ENCODE measurements at regions not wholly inside any gene's neighbourhood (a gene's known extent, or its start where the extent isn't known, plus 50 kb on each side); places are given as distances from the start of the nearest gene placed in this dataset.

DNA sequence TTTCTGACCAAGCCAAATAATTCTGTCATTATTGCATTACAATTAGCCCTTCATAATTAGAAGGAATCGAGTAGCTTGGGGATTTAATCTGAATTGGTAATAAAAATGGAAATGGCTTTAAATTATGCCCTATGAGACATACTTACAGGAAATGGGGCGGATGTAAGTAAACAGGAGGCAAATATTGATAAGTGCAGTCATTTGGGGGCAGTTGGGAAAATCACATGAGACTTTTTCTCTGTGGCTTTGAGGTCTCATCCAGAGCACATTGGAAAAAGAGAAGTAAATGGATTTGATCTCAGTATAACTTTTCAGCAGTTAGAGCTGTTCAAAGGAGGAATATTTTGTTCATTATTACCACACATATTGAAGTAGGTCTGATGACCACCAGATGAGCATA is 307.8 kb upstream of the POM121L12 start:
- Histone ChIP-seq H3K27me3 (no peaks in the 10 kb centered on the region), H3K36me3 (no peaks in the 10 kb centered on the region), H3K4me3 (no peak overlapping the region), H3K9me3 (no peaks in the 10 kb centered on the region), H3K27ac (no peak overlapping the region), H3K4me1 (no peaks in the 10 kb centered on the region)
- WGBS, 2 donors = 47 to 63% methylated on average over 2 of the region's 2 CpGs
- TF ChIP-seq POLR2AphosphoS5 (IDR thresholded peaks at IDR 0.05) (no peak), POLR2A (IDR thresholded peaks at IDR 0.05) (no peak), EP300 (IDR thresholded peaks at IDR 0.05) (no peak), CTCF (IDR thresholded peaks at IDR 0.05) (no peak)
- no peak for DNase-seq
- intact Hi-C loops (cut with DNase I) = no loop called here

DNA sequence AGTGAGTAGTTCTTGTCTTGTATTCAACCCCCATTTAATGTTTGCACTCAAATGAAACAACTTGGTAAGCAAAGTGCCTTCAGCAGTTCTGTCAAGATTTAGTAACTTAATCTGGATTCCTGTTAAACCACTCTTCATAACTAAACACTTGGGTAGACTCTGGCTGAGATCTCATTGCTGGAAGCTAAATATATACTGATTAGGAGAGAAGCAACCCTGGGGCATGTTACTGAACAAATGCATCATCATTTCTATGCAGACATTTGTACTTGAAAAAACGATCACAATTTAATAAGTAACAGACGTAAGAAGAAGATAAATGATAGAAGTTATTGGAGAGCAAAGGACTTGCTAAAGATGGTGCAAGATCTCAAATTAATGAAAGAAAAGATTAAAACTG is 308.4 kb upstream of the POM121L12 start:
- Histone ChIP-seq H3K27me3 (no peaks in the 10 kb centered on the region), H3K4me1 (no peaks in the 10 kb centered on the region)
- 43 to 63% methylated on average over 2 of the region's 2 CpGs for WGBS, 2 donors

DNA sequence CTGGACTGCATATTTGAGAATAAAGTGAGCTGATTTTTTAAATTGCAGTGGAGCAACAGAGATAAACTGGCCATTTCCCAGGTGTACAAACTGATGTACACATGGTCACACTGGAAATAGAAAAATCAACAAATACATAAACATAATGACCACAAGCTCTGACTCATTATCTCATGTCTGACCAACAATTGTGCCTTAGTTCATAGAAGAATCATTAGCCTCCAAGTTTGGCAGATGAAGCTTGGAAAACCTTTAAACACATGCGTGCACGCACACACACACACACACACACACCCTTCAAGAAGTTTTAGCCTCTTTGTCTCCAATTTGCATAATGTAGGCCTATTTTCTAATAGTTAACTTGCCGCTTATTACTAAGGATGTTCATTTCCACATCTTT is 308.9 kb upstream of the POM121L12 start:
- no peak for TF ChIP-seq POLR2A (IDR thresholded peaks at IDR 0.05)
- no peaks in the 10 kb centered on the region for H3K4me1 ChIP-seq
- H3K9me3 ChIP-seq = no peaks in the 10 kb centered on the region
- intact Hi-C loops (cut with DNase I) = no loop called here
- H3K27ac ChIP-seq = no peak overlapping the region
- 68 to 80% methylated on average over 3 of the region's 3 CpGs for WGBS, 2 donors
- H3K27me3 ChIP-seq = no peaks in the 10 kb centered on the region
- DNase-seq = no peak
- H3K4me3 ChIP-seq = no peak overlapping the region
- H3K36me3 ChIP-seq = no peaks in the 10 kb centered on the region

More for the DNA sequence above, 308.4 kb upstream of the POM121L12 start:
- Histone ChIP-seq H3K4me3 (no peak overlapping the region), H3K9me3 (no peaks in the 10 kb centered on the region), H3K27ac (no peak overlapping the region), H3K36me3 (no peaks in the 10 kb centered on the region)
- intact Hi-C loops (cut with DNase I) = no loop called here
- no peak for DNase-seq
- TF ChIP-seq POLR2AphosphoS5 (IDR thresholded peaks at IDR 0.05) (no peak), CTCF (IDR thresholded peaks at IDR 0.05) (no peak), EP300 (IDR thresholded peaks at IDR 0.05) (no peak), POLR2A (IDR thresholded peaks at IDR 0.05) (no peak)

GRCh38 chr7:52723606-52724005 is 311.8 kb upstream of the POM121L12 start:
- Histone ChIP-seq H3K27me3 (no peaks in the 10 kb centered on the region), H3K9me3 (no peaks in the 10 kb centered on the region), H3K4me3 (no peak overlapping the region), H3K36me3 (no peaks in the 10 kb centered on the region), H3K27ac (no peak overlapping the region), H3K4me1 (no peaks in the 10 kb centered on the region)
- WGBS, 2 donors = 76 to 77% methylated on average over 5 of the region's 5 CpGs
- no peak for DNase-seq
- intact Hi-C loops (cut with DNase I) = no loop called here
- TF ChIP-seq CTCF (IDR thresholded peaks at IDR 0.05) (no peak), POLR2A (IDR thresholded peaks at IDR 0.05) (no peak), EP300 (IDR thresholded peaks at IDR 0.05) (no peak), POLR2AphosphoS5 (IDR thresholded peaks at IDR 0.05) (no peak)

DNA sequence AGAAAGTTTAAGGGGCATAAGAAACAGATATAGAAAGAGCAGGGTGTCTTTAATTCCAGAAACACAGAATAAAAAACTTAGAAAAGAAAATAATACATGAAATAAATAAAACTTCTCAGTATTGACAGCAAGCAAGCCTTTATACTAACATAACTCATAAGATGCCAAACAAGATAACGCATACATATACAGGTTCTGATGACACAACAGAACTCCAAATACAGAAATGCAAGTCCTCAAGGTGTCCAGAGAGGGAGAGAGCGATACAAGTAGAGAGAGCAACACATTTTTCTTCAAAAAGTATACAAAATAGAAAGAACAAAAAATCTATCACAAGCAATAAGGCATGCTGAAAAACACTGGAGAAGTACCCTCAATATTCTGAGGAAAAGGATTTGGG is 314.6 kb upstream of the POM121L12 start:
- no peak for TF ChIP-seq CTCF (IDR thresholded peaks at IDR 0.05)
- no peak for TF ChIP-seq EP300 (IDR thresholded peaks at IDR 0.05)
- no peak for TF ChIP-seq POLR2A (IDR thresholded peaks at IDR 0.05)
- TF ChIP-seq POLR2AphosphoS5 (IDR thresholded peaks at IDR 0.05) = no peak
- DNase-seq = no peak

More for the DNA sequence above, 314.6 kb upstream of the POM121L12 start:
- no peaks in the 10 kb centered on the region for H3K36me3 ChIP-seq
- H3K4me1 ChIP-seq = no peaks in the 10 kb centered on the region
- 92 to 93% methylated on average over 2 of the region's 2 CpGs for WGBS, 2 donors
- H3K4me3 ChIP-seq = no peak overlapping the region
- intact Hi-C loops (cut with DNase I) = no loop called here
- H3K27ac ChIP-seq = no peak overlapping the region
- H3K9me3 ChIP-seq = no peaks in the 10 kb centered on the region
- no peaks in the 10 kb centered on the region for H3K27me3 ChIP-seq

All from sigmoid colon (tissue), 6 donors.